HTR-8/SVneo (cell line): ENCODE measurements at regions not wholly inside any gene's neighbourhood (a gene's known extent, or its start where the extent isn't known, plus 50 kb on each side); places are given as distances from the start of the nearest gene placed in this dataset.
"Not testable (repeated sequence)": the region's sequence is repeated elsewhere in the genome, so short reads cannot be mapped to it uniquely, and the experiment has no call there.

Experiments used
- DNase-seq: peaks from one replicate; pipeline ENCODE4 v3.0.0; 2011; ENCODE audit warnings: low spot score, mixed read lengths; ENCODE audit not compliant: insufficient read length
- FAIRE-seq: peaks from 2 replicates; lab custom pipeline; 2011; peaks lifted over from hg19 to GRCh38; lab: Jason Lieb, UNC

GRCh38 chr21:13936033-13936937, 274.5 kb downstream of the LIPI start:
- FAIRE-seq, DNase-seq: not testable (repeated sequence)

GRCh38 chr21:13935396-13936032, 275.2 kb downstream of the LIPI start:
- FAIRE-seq, DNase-seq: not testable (repeated sequence)

- FAIRE-seq, DNase-seq: not testable (repeated sequence)
Measured at GRCh38 chr21:13934887-13935342, 275.8 kb downstream of the LIPI start.

- DNase-seq: not testable (repeated sequence)
Measured at GRCh38 chr21:13923175-13923574, 287.6 kb downstream of the LIPI start.

GRCh38 chr21:13921455-13921854, 289.3 kb downstream of the LIPI start:
- not testable (repeated sequence) for DNase-seq, FAIRE-seq

More at GRCh38 chr21:13923175-13923574, 287.6 kb downstream of the LIPI start:
- not testable (repeated sequence) for FAIRE-seq

GRCh38 chr21:13907385-13907784, 297.8 kb downstream of the POTED start:
- DNase-seq, FAIRE-seq: not testable (repeated sequence)

GRCh38 chr21:13896596-13897247, 287.1 kb downstream of the POTED start:
- not testable (repeated sequence) for FAIRE-seq

GRCh38 chr21:13893617-13894016, 284.0 kb downstream of the POTED start:
- FAIRE-seq, DNase-seq: not testable (repeated sequence)

More at GRCh38 chr21:13896596-13897247, 287.1 kb downstream of the POTED start:
- not testable (repeated sequence) for DNase-seq

- DNase-seq, FAIRE-seq: not testable (repeated sequence)
Measured at GRCh38 chr21:13893025-13893424, 283.4 kb downstream of the POTED start.

GRCh38 chr21:13892146-13892751, 282.7 kb downstream of the POTED start:
- not testable (repeated sequence) for DNase-seq, FAIRE-seq

GRCh38 chr21:13889176-13889575, 279.6 kb downstream of the POTED start:
- not testable (repeated sequence) for FAIRE-seq, DNase-seq

- FAIRE-seq, DNase-seq: not testable (repeated sequence)
Measured at GRCh38 chr21:13883641-13884395, 274.2 kb downstream of the POTED start.

GRCh38 chr21:13877503-13877902, 267.9 kb downstream of the POTED start:
- FAIRE-seq, DNase-seq: not testable (repeated sequence)

GRCh38 chr21:13876999-13877398, 267.4 kb downstream of the POTED start:
- not testable (repeated sequence) for DNase-seq, FAIRE-seq

- not testable (repeated sequence) for FAIRE-seq, DNase-seq
Measured at GRCh38 chr21:13874001-13874400, 264.4 kb downstream of the POTED start.

GRCh38 chr21:13854638-13855037, 245.1 kb downstream of the POTED start:
- no peak for FAIRE-seq
- DNase-seq: no peak

GRCh38 chr21:13850808-13851207, 241.2 kb downstream of the POTED start:
- not testable (repeated sequence) for FAIRE-seq

GRCh38 chr21:13849489-13849888, 239.9 kb downstream of the POTED start:
- FAIRE-seq: not testable (repeated sequence)

More at GRCh38 chr21:13850808-13851207, 241.2 kb downstream of the POTED start:
- DNase-seq: not testable (repeated sequence)

GRCh38 chr21:13846718-13847117, 237.1 kb downstream of the POTED start:
- FAIRE-seq, DNase-seq: not testable (repeated sequence)

More at GRCh38 chr21:13849489-13849888, 239.9 kb downstream of the POTED start:
- DNase-seq: not testable (repeated sequence)
